SK-N-SH (cell line): ENCODE measurements at regions not wholly inside any gene's neighbourhood (a gene's known extent, or its start where the extent isn't known, plus 50 kb on each side); places are given as distances from the start of the nearest gene placed in this dataset.

Experiments used
- CTCF ChIP-seq: fragments of 200-600 bp; sonication (generic); IDR thresholded peaks from 2 replicates; pipeline ENCODE4 v1.6.1; 2017; ENCODE audit warnings: antibody characterized with exemption, mild to moderate bottlenecking, moderate library complexity
- EP300 ChIP-seq, 2 experiments: IDR thresholded peaks; 2 replicates each; pipeline versions ENCODE4 v1.4.0 to v1.6.1; 2012; ENCODE audit warnings: borderline replicate concordance in 1 of 2, low read depth in 1 of 2, low read length in 1 of 2
- EZH2phosphoT487 ChIP-seq: fragments of 200-600 bp; sonication (generic); IDR thresholded peaks from 2 replicates; pipeline ENCODE4 v1.6.1; 2017; ENCODE audit warnings: low read depth, mixed run types, mild to moderate bottlenecking, antibody characterized with exemption, moderate library complexity, borderline replicate concordance
- FOXM1 ChIP-seq: IDR thresholded peaks from 2 replicates; pipeline ENCODE4 v1.4.0; 2012; ENCODE audit warnings: low read depth, mild to moderate bottlenecking
- JUND ChIP-seq: IDR thresholded peaks from 2 replicates; pipeline ENCODE4 v1.4.0; 2012
- MAX ChIP-seq: IDR thresholded peaks from 2 replicates; pipeline ENCODE4 v1.4.0; 2012; ENCODE audit warnings: low read depth
- NRF1 ChIP-seq: IDR thresholded peaks from 2 replicates; pipeline ENCODE4 v1.6.1; 2012; ENCODE audit warnings: low read depth, mild to moderate bottlenecking, low read length
- POLR2AphosphoS5 ChIP-seq: IDR thresholded peaks from 2 replicates; pipeline ENCODE4 v1.6.1; 2012; ENCODE audit warnings: low read depth, low read length
- RAD21 ChIP-seq: IDR thresholded peaks from 2 replicates; pipeline ENCODE4 v1.6.1; 2012; ENCODE audit warnings: mild to moderate bottlenecking, low read length
- REST ChIP-seq: IDR thresholded peaks from 2 replicates; pipeline ENCODE4 v1.6.1; 2012; ENCODE audit warnings: mild to moderate bottlenecking, low read depth, low read length, moderate library complexity
- RFX5 ChIP-seq: IDR thresholded peaks from 2 replicates; pipeline ENCODE4 v1.6.1; 2012; ENCODE audit warnings: mild to moderate bottlenecking, improper control_type of control experiment, low read length
- SMC3 ChIP-seq: IDR thresholded peaks from 2 replicates; pipeline ENCODE4 v1.6.1; 2012; ENCODE audit warnings: low read depth, low read length, improper control_type of control experiment
- TAF1 ChIP-seq: IDR thresholded peaks from 2 replicates; pipeline ENCODE4 v1.6.1; 2012; ENCODE audit warnings: low read depth, mild to moderate bottlenecking, low read length, moderate library complexity, borderline replicate concordance
- YY1 ChIP-seq: IDR thresholded peaks from 2 replicates; pipeline ENCODE4 v1.4.0; 2012; ENCODE audit warnings: low read depth, mild to moderate bottlenecking

GRCh38 chr3:78519281-78519680, 1248.5 kb downstream of the ROBO1 start:
- TF ChIP-seq CTCF (no peak), REST (no peak), JUND (no peak), TAF1 (no peak), YY1 (no peak), RFX5 (no peak), RAD21 (no peak), EZH2phosphoT487 (no peak), POLR2AphosphoS5 (no peak), SMC3 (no peak), FOXM1 (no peak), EP300 (IDR thresholded peaks at IDR 0.05; ENCODE audit: borderline replicate concordance in 1 of 2, low read depth in 1 of 2, low read length in 1 of 2) (no peak), MAX (no peak), NRF1 (no peak)
